MCF 10A (cell line): ENCODE measurements at regions not wholly inside any gene's neighbourhood (a gene's known extent, or its start where the extent isn't known, plus 50 kb on each side); places are given as distances from the start of the nearest gene placed in this dataset.

Experiments
- BruUV-seq: library from RNA; stranded (reverse); fragments of 400-500 nt; replicated peaks from 2 replicates; lab custom pipeline; 2021; lab: Mats Ljungman, UMichigan
- CTCF ChIA-PET: fragments of 300-600 bp; sonication (Branson Sonifier 250); formaldehyde crosslinking; extraction: SDS; loops from one replicate; lab custom pipeline; 2021; ENCODE audit warnings: antibody characterized with exemption, inconsistent platforms; lab: Yijun Ruan, JAX
- POLR2A ChIA-PET: fragments of 300-600, 350-650 bp; sonication (Branson Sonifier 250); formaldehyde crosslinking; extraction: SDS; loops from one replicate; lab custom pipeline; 2020; ENCODE audit warnings: antibody characterized with exemption, inconsistent platforms; lab: Yijun Ruan, JAX
- DNase-seq: peaks from one replicate; pipeline ENCODE4 v3.0.0-alpha.2; 2018; ENCODE audit not compliant: unreplicated experiment
- H3K27ac Mint-ChIP-seq: one replicate; pipeline ENCODE4 v1.8.0; 2022; ENCODE audit warnings: mild to moderate bottlenecking, low read depth, mixed read lengths; ENCODE audit not compliant: unreplicated experiment
- H3K27me3 Mint-ChIP-seq: one replicate; pipeline ENCODE4 v1.8.0; 2022; ENCODE audit warnings: mixed read lengths; ENCODE audit not compliant: insufficient read depth, unreplicated experiment
- H3K36me3 Mint-ChIP-seq: one replicate; pipeline ENCODE4 v1.8.0; 2022; ENCODE audit warnings: mild to moderate bottlenecking, moderate library complexity, mixed read lengths; ENCODE audit not compliant: insufficient read depth, unreplicated experiment
- H3K4me1 Mint-ChIP-seq: one replicate; pipeline ENCODE4 v1.8.0; 2022; ENCODE audit warnings: mixed read lengths; ENCODE audit not compliant: insufficient read depth, unreplicated experiment
- H3K4me3 Mint-ChIP-seq: one replicate; pipeline ENCODE4 v1.8.0; 2022; ENCODE audit warnings: mild to moderate bottlenecking, moderate library complexity, mixed read lengths; ENCODE audit not compliant: unreplicated experiment
- H3K9me3 Mint-ChIP-seq: one replicate; pipeline ENCODE4 v1.8.0; 2022; ENCODE audit warnings: mixed read lengths; ENCODE audit not compliant: unreplicated experiment
- CTCF ChIP-seq: fragments of 200-600 bp; IDR thresholded peaks from one replicate; pipeline ENCODE4 v1.8.0; 2022; ENCODE audit warnings: antibody characterized with exemption, mild to moderate bottlenecking; ENCODE audit not compliant: unreplicated experiment
- intact Hi-C: fragments of 100-400 bp; cut with micrococcal nuclease; formaldehyde crosslinking; loops from 2 replicates; pipeline ENCODE4 v1.14.1; 2022

GRCh38 chr3:76702676-76703075, 337.2 kb upstream of the ROBO2 start:
- POLR2A ChIA-PET, result no interaction called here

GRCh38 chr3:76715426-76715825, 324.5 kb upstream of the ROBO2 start:
- Mint-ChIP-seq H3K27me3 (peaks cover 39% of the 10 kb centered on the region), H3K27ac (no peak overlapping the region), H3K4me1 (no peaks in the 10 kb centered on the region), H3K4me3 (no peak overlapping the region), H3K9me3 (no peaks in the 10 kb centered on the region), H3K36me3 (no peaks in the 10 kb centered on the region)
- no peak for TF ChIP-seq CTCF
- no peak for DNase-seq
- ChIA-PET CTCF (no interaction called here), POLR2A (no interaction called here)
- intact Hi-C loops, result no loop called here
- BruUV-seq, result no TSS peak

More at GRCh38 chr3:76702676-76703075, 337.2 kb upstream of the ROBO2 start:
- H3K4me3 Mint-ChIP-seq, result no peak overlapping the region
- H3K36me3 Mint-ChIP-seq, result peaks cover 2% of the 10 kb centered on the region
- intact Hi-C loops, result no loop called here
- DNase-seq, result no peak
- no peaks in the 10 kb centered on the region for H3K4me1 Mint-ChIP-seq
- no peak for TF ChIP-seq CTCF
- no peaks in the 10 kb centered on the region for H3K9me3 Mint-ChIP-seq
- CTCF ChIA-PET, result no interaction called here
- no peak overlapping the region for H3K27ac Mint-ChIP-seq
- no TSS peak for BruUV-seq
- peaks cover 82% of the 10 kb centered on the region for H3K27me3 Mint-ChIP-seq

DNA sequence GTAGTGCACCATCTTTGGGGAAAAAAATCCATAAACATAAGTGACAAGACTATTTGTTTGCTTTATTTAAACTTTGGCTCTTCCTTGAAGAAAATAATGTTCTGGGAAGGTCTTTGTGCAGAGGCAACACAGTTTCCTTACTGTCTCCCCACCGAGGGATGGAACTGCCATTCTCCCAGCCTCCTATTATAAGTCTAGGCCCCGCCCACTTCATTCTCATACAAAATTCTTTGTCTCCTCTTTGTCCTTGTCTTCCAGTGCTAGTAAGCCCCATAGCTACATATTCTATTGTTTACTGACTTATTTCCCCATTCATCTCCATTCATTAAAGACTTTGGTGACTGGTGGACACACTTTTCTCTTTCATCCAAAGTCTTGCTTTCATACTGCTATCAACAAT, 316.5 kb upstream of the ROBO2 start:
- no peaks in the 10 kb centered on the region for H3K4me1 Mint-ChIP-seq
- no peak overlapping the region for H3K4me3 Mint-ChIP-seq
- no peak overlapping the region for H3K27ac Mint-ChIP-seq
- no peaks in the 10 kb centered on the region for H3K36me3 Mint-ChIP-seq
- ChIA-PET CTCF (interaction anchor here (0.6 kb wide), 1 partner anchor 34 kb away, joined by 3 read pairs; no protein-coding TSS in a partner anchor), POLR2A (no interaction called here)
- no peaks in the 10 kb centered on the region for H3K9me3 Mint-ChIP-seq
- no peak for TF ChIP-seq CTCF
- intact Hi-C loops, result no loop called here
- H3K27me3 Mint-ChIP-seq, result peaks cover 66% of the 10 kb centered on the region
- DNase-seq, result no peak
- BruUV-seq, result no TSS peak

DNA sequence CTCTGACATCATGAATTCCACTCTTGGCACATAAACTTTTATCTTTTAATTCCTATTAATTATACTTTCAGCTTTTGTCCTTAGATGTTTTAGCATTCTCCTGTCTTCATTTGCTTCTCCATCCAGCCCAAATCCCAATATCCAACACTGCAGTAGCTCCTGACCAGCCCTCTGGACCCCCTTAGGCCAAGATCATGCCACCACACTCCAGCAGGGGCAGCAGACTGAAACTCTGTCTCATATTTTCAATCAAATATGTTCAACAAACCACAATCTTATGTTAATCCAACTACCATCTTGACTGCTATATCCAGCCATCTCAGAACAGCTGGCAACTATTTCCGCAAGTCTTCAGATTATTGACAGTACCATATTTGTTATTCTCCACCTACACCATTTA, 315.8 kb upstream of the ROBO2 start:
- Mint-ChIP-seq H3K4me1 (no peaks in the 10 kb centered on the region), H3K9me3 (no peaks in the 10 kb centered on the region), H3K4me3 (no peak overlapping the region), H3K27ac (no peak overlapping the region), H3K36me3 (no peaks in the 10 kb centered on the region), H3K27me3 (peaks cover 73% of the 10 kb centered on the region)
- no TSS peak for BruUV-seq
- no peak for TF ChIP-seq CTCF
- DNase-seq, result no peak
- intact Hi-C loops, result no loop called here
- CTCF ChIA-PET, result interaction anchor here (0.6 kb wide), 1 partner anchor 111 kb away, joined by 3 read pairs; no protein-coding TSS in a partner anchor
- POLR2A ChIA-PET, result interaction anchor here (0.6 kb wide), 1 partner anchor 1923 kb away, joined by 3 read pairs; no protein-coding TSS in a partner anchor
